Vagina (tissue), 2 donors: ENCODE measurements at regions not wholly inside any gene's neighbourhood (a gene's known extent, or its start where the extent isn't known, plus 50 kb on each side); places are given as distances from the start of the nearest gene placed in this dataset.

Experiments
- POLR2A ChIP-seq, 2 donors: fragments of 450-650 bp; IDR thresholded peaks; one replicate each; pipeline ENCODE4 v1.6.1; 2017; ENCODE audit warnings: antibody characterized with exemption in 2 of 2, mild to moderate bottlenecking in 2 of 2, moderate library complexity in 2 of 2
- POLR2AphosphoS5 ChIP-seq, 2 donors: sonication (generic); formaldehyde crosslinking; IDR thresholded peaks; one replicate each; pipeline ENCODE4 v1.9.0; 2017; ENCODE audit warnings: antibody characterized with exemption in 2 of 2, mild to moderate bottlenecking in 2 of 2, low read depth in 1 of 2; ENCODE audit not compliant: insufficient read depth in 1 of 2
- TF ChIP-seq, protein P1 (sequence below), 3 experiments: fragments of 450-650 bp in 2 of 3; fragments of 200-600 bp in 1 of 3; sonication (generic) in 1 of 3; IDR thresholded peaks; one replicate each; pipeline ENCODE4 v1.5.1; 2017 to 2019; ENCODE audit warnings: antibody characterized with exemption in 3 of 3, mild to moderate bottlenecking in 2 of 3, moderate library complexity in 2 of 3

DNA sequence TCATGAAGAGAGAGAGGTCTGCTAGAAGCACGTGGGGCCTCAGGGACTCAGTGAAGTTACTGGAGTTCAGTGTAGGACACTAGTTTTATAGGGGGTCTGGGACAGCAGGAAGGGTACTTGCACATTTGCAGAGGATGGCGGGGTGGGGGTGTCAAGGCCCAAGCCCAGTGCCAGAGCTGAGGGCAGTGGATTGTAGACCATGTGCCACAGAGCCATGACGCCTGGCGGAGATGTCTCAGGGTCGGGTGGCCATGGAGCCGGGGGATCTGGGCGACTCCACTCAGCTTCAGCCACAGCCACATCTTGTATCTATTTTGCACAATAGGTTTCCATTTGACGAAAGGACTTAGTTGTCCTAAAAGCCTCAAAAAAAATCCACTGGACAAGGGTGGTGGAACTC is 50.4 kb upstream of the RGMA start:
- TF ChIP-seq, protein P1, sequence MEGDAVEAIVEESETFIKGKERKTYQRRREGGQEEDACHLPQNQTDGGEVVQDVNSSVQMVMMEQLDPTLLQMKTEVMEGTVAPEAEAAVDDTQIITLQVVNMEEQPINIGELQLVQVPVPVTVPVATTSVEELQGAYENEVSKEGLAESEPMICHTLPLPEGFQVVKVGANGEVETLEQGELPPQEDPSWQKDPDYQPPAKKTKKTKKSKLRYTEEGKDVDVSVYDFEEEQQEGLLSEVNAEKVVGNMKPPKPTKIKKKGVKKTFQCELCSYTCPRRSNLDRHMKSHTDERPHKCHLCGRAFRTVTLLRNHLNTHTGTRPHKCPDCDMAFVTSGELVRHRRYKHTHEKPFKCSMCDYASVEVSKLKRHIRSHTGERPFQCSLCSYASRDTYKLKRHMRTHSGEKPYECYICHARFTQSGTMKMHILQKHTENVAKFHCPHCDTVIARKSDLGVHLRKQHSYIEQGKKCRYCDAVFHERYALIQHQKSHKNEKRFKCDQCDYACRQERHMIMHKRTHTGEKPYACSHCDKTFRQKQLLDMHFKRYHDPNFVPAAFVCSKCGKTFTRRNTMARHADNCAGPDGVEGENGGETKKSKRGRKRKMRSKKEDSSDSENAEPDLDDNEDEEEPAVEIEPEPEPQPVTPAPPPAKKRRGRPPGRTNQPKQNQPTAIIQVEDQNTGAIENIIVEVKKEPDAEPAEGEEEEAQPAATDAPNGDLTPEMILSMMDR (IDR thresholded peaks at IDR 0.05), result no peak
- TF ChIP-seq POLR2A (IDR thresholded peaks at IDR 0.05) (no peak), POLR2AphosphoS5 (IDR thresholded peaks at IDR 0.05; ENCODE audit: insufficient read depth in 1 of 2, low read depth in 1 of 2) (no peak)
